HEK293 (cell line): ENCODE measurements at regions not wholly inside any gene's neighbourhood (a gene's known extent, or its start where the extent isn't known, plus 50 kb on each side); places are given as distances from the start of the nearest gene placed in this dataset.

ENCODE experiments used
- CTCF ChIA-PET: fragments of 350-600 bp; formaldehyde crosslinking; extraction: SDS; loops from one replicate; lab custom pipeline; 2021; ENCODE audit warnings: antibody characterized with exemption; lab: Yijun Ruan, JAX
- POLR2A ChIA-PET: fragments of 300-600 bp; formaldehyde crosslinking; extraction: SDS; loops from one replicate; lab custom pipeline; 2020; ENCODE audit warnings: antibody characterized with exemption, inconsistent platforms; lab: Yijun Ruan, JAX
- H3K27ac ChIP-seq: fragments of 200-500 bp; sonication (Bioruptor generic); 2 replicates; pipeline ENCODE4 v1.5.1; 2014; ENCODE audit warnings: low read depth, low read length, control low read depth, inconsistent platforms; ENCODE audit errors: extremely low read depth
- H3K36me3 ChIP-seq, 2 experiments: fragments of 200-500 bp in 1 of 2; sonication (Bioruptor generic) in 1 of 2; 1 replicate in 1 of 2; 2 replicates in 1 of 2; pipeline ENCODE4 v1.5.1; 2014 to 2017; ENCODE audit warnings: inconsistent platforms in 2 of 2, low read length in 2 of 2; ENCODE audit not compliant: control insufficient read depth in 2 of 2, insufficient read depth in 1 of 2
- H3K4me1 ChIP-seq: fragments of 200-500 bp; sonication (Bioruptor generic); 2 replicates; pipeline ENCODE4 v1.5.1; 2014; ENCODE audit warnings: mild to moderate bottlenecking, low read length, inconsistent platforms; ENCODE audit not compliant: control insufficient read depth, insufficient read depth
- H3K4me3 ChIP-seq: 2 replicates; pipeline ENCODE4 v1.5.1; 2011; ENCODE audit warnings: low read depth, mild to moderate bottlenecking, control low read depth, low read length, moderate library complexity
- H3K9me3 ChIP-seq: fragments of 200-500 bp; sonication (Bioruptor generic); 2 replicates; pipeline ENCODE4 v1.5.1; 2014; ENCODE audit warnings: low read depth, low read length, inconsistent platforms; ENCODE audit not compliant: control insufficient read depth, insufficient read depth
- INSM2 ChIP-seq: fragments of 450-650 bp; formaldehyde crosslinking; IDR thresholded peaks from 2 replicates; pipeline ENCODE4 v1.5.1; 2016; ENCODE audit warnings: missing biosample characterization, missing genetic modification characterization
- KLF7 ChIP-seq: fragments of 450-650 bp; formaldehyde crosslinking; IDR thresholded peaks from 2 replicates; pipeline ENCODE4 v1.5.1; 2016; ENCODE audit warnings: missing biosample characterization, missing genetic modification characterization, borderline replicate concordance
- YY2 ChIP-seq: fragments of 450-650 bp; formaldehyde crosslinking; IDR thresholded peaks from 2 replicates; pipeline ENCODE4 v1.5.1; 2016; ENCODE audit warnings: missing biosample characterization, missing genetic modification characterization
- ZNF146 ChIP-seq: fragments of 450-650 bp; formaldehyde crosslinking; IDR thresholded peaks from 2 replicates; pipeline ENCODE4 v1.5.1; 2016; ENCODE audit warnings: missing biosample characterization, missing genetic modification characterization
- ZNF239 ChIP-seq: fragments of 450-650 bp; formaldehyde crosslinking; IDR thresholded peaks from 2 replicates; pipeline ENCODE4 v1.5.1; 2016; ENCODE audit warnings: missing biosample characterization, missing genetic modification characterization
- ZNF391 ChIP-seq: fragments of 450-650 bp; formaldehyde crosslinking; IDR thresholded peaks from 2 replicates; pipeline ENCODE4 v1.5.1; 2016; ENCODE audit warnings: low read depth, missing biosample characterization, missing genetic modification characterization, borderline replicate concordance
- ZNF426 ChIP-seq: fragments of 450-650 bp; formaldehyde crosslinking; IDR thresholded peaks from 2 replicates; pipeline ENCODE4 v1.5.1; 2017; ENCODE audit warnings: missing biosample characterization, missing genetic modification characterization, mild to moderate bottlenecking, inconsistent platforms, moderate library complexity
- ZNF514 ChIP-seq: fragments of 450-650 bp; formaldehyde crosslinking; IDR thresholded peaks from 2 replicates; pipeline ENCODE4 v1.5.1; 2016; ENCODE audit warnings: missing biosample characterization, missing genetic modification characterization
- ZNF610 ChIP-seq: fragments of 450-650 bp; formaldehyde crosslinking; IDR thresholded peaks from 2 replicates; pipeline ENCODE4 v1.5.1; 2016; ENCODE audit warnings: missing biosample characterization, missing genetic modification characterization, borderline replicate concordance
- TF ChIP-seq, protein P1 (sequence below): fragments of 450-650 bp; formaldehyde crosslinking; IDR thresholded peaks from 2 replicates; pipeline ENCODE4 v1.5.1; 2016; ENCODE audit warnings: missing biosample characterization, missing genetic modification characterization, borderline replicate concordance
- TF ChIP-seq, protein P2 (sequence below): fragments of 450-650 bp; formaldehyde crosslinking; conservative IDR thresholded peaks from 2 replicates; pipeline ENCODE4 v1.5.1; 2016; ENCODE audit warnings: low read depth, missing biosample characterization, missing genetic modification characterization
- TF ChIP-seq, protein P3 (sequence below): fragments of 450-650 bp; formaldehyde crosslinking; IDR thresholded peaks from 2 replicates; pipeline ENCODE4 v1.5.1; 2016; ENCODE audit warnings: missing biosample characterization, missing genetic modification characterization, low read depth

- Histone ChIP-seq H3K36me3 (no peaks in the 10 kb centered on the region), H3K4me1 (no peaks in the 10 kb centered on the region), H3K4me3 (no peak overlapping the region), H3K27ac (no peak overlapping the region), H3K9me3 (no peaks in the 10 kb centered on the region)
- POLR2A ChIA-PET: no interaction called here
- CTCF ChIA-PET: interaction anchor here (1.1 kb wide), 1 partner anchor 86 kb away, joined by 3 read pairs; no protein-coding TSS in a partner anchor
- TF ChIP-seq ZNF239 (tag by site-specific recombination): no peak
- no peak for TF ChIP-seq INSM2
- no peak for TF ChIP-seq ZNF426 (tag by site-specific recombination)
- TF ChIP-seq YY2 (tag by site-specific recombination): no peak
- TF ChIP-seq ZNF514: no peak
- TF ChIP-seq ZNF610: no peak
- TF ChIP-seq ZNF391 (tag by site-specific recombination): no peak
- TF ChIP-seq, protein P1, sequence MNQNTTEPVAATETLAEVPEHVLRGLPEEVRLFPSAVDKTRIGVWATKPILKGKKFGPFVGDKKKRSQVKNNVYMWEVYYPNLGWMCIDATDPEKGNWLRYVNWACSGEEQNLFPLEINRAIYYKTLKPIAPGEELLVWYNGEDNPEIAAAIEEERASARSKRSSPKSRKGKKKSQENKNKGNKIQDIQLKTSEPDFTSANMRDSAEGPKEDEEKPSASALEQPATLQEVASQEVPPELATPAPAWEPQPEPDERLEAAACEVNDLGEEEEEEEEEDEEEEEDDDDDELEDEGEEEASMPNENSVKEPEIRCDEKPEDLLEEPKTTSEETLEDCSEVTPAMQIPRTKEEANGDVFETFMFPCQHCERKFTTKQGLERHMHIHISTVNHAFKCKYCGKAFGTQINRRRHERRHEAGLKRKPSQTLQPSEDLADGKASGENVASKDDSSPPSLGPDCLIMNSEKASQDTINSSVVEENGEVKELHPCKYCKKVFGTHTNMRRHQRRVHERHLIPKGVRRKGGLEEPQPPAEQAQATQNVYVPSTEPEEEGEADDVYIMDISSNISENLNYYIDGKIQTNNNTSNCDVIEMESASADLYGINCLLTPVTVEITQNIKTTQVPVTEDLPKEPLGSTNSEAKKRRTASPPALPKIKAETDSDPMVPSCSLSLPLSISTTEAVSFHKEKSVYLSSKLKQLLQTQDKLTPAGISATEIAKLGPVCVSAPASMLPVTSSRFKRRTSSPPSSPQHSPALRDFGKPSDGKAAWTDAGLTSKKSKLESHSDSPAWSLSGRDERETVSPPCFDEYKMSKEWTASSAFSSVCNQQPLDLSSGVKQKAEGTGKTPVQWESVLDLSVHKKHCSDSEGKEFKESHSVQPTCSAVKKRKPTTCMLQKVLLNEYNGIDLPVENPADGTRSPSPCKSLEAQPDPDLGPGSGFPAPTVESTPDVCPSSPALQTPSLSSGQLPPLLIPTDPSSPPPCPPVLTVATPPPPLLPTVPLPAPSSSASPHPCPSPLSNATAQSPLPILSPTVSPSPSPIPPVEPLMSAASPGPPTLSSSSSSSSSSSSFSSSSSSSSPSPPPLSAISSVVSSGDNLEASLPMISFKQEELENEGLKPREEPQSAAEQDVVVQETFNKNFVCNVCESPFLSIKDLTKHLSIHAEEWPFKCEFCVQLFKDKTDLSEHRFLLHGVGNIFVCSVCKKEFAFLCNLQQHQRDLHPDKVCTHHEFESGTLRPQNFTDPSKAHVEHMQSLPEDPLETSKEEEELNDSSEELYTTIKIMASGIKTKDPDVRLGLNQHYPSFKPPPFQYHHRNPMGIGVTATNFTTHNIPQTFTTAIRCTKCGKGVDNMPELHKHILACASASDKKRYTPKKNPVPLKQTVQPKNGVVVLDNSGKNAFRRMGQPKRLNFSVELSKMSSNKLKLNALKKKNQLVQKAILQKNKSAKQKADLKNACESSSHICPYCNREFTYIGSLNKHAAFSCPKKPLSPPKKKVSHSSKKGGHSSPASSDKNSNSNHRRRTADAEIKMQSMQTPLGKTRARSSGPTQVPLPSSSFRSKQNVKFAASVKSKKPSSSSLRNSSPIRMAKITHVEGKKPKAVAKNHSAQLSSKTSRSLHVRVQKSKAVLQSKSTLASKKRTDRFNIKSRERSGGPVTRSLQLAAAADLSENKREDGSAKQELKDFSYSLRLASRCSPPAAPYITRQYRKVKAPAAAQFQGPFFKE (tag by site-specific recombination): no peak
- TF ChIP-seq, protein P2, sequence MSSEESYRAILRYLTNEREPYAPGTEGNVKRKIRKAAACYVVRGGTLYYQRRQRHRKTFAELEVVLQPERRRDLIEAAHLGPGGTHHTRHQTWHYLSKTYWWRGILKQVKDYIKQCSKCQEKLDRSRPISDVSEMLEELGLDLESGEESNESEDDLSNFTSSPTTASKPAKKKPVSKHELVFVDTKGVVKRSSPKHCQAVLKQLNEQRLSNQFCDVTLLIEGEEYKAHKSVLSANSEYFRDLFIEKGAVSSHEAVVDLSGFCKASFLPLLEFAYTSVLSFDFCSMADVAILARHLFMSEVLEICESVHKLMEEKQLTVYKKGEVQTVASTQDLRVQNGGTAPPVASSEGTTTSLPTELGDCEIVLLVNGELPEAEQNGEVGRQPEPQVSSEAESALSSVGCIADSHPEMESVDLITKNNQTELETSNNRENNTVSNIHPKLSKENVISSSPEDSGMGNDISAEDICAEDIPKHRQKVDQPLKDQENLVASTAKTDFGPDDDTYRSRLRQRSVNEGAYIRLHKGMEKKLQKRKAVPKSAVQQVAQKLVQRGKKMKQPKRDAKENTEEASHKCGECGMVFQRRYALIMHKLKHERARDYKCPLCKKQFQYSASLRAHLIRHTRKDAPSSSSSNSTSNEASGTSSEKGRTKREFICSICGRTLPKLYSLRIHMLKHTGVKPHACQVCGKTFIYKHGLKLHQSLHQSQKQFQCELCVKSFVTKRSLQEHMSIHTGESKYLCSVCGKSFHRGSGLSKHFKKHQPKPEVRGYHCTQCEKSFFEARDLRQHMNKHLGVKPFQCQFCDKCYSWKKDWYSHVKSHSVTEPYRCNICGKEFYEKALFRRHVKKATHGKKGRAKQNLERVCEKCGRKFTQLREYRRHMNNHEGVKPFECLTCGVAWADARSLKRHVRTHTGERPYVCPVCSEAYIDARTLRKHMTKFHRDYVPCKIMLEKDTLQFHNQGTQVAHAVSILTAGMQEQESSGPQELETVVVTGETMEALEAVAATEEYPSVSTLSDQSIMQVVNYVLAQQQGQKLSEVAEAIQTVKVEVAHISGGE (tag by site-specific recombination): no peak
- TF ChIP-seq, protein P3, sequence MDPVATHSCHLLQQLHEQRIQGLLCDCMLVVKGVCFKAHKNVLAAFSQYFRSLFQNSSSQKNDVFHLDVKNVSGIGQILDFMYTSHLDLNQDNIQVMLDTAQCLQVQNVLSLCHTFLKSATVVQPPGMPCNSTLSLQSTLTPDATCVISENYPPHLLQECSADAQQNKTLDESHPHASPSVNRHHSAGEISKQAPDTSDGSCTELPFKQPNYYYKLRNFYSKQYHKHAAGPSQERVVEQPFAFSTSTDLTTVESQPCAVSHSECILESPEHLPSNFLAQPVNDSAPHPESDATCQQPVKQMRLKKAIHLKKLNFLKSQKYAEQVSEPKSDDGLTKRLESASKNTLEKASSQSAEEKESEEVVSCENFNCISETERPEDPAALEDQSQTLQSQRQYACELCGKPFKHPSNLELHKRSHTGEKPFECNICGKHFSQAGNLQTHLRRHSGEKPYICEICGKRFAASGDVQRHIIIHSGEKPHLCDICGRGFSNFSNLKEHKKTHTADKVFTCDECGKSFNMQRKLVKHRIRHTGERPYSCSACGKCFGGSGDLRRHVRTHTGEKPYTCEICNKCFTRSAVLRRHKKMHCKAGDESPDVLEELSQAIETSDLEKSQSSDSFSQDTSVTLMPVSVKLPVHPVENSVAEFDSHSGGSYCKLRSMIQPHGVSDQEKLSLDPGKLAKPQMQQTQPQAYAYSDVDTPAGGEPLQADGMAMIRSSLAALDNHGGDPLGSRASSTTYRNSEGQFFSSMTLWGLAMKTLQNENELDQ (tag by site-specific recombination): no peak
- TF ChIP-seq ZNF146 (tag by site-specific recombination): no peak
- TF ChIP-seq KLF7 (tag by site-specific recombination): no peak
Observed at GRCh38 chr11:97229936-97230335, 840.1 kb downstream of the JRKL start.
